Sigmoid colon (tissue), 4 donors: ENCODE measurements at regions not wholly inside any gene's neighbourhood (a gene's known extent, or its start where the extent isn't known, plus 50 kb on each side); places are given as distances from the start of the nearest gene placed in this dataset.

ENCODE experiments used
- CTCF ChIP-seq, 4 experiments: fragments of 450-650 bp in 3 of 4; fragments of 200-600 bp in 1 of 4; IDR thresholded peaks; one replicate each; pipeline ENCODE4 v1.5.1; 2016 to 2019; ENCODE audit warnings: antibody characterized with exemption in 4 of 4, mild to moderate bottlenecking in 3 of 4, moderate library complexity in 2 of 4
- POLR2AphosphoS5 ChIP-seq, 4 donors: sonication (generic); formaldehyde crosslinking; IDR thresholded peaks; one replicate each; pipeline ENCODE4 v1.6.1; 2017; ENCODE audit warnings: antibody characterized with exemption in 4 of 4

- TF ChIP-seq POLR2AphosphoS5 (IDR thresholded peaks at IDR 0.05) (no peak), CTCF (IDR thresholded peaks at IDR 0.05) (no peak)
These were observed 1057.4 kb downstream of the EPHA7 start for GRCh38 chr6:92361990-92362389.
